ENCODE measurements at regions not wholly inside any gene's neighbourhood (a gene's known extent, or its start where the extent isn't known, plus 50 kb on each side); places are given as distances from the start of the nearest gene placed in this dataset.
A peak's percentile ranks its signal among the peaks of the same experiment; 100 is the strongest.

DNA sequence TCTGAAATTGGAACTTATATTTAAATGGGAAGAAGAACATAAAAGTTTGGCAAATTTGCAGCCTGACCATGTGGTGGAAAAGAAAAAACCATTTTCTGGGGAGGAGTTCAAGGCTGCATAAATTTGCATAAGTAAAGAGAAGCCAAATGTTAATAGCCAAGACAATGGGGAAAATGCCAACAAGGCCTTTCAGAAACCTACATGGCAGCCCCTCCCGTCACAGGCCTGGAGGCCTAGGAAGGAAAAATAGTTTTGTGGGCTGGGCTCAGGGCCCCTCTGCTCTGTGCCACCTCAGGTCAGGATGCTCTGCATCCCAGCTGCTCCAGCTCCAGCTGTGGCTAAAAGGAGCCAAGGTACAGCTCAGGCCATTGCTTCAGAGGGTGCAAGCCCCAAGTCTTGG lies 67.6 kb upstream of the CCDC60 start:
- TF ChIP-seq CTCF (IDR thresholded peaks at IDR 0.05; ENCODE audit: unreplicated experiment): no peak
- H3K4me3 Mint-ChIP-seq (ENCODE audit: unreplicated experiment): peak overlapping the region; percentile 13
- H3K27me3 Mint-ChIP-seq (ENCODE audit: unreplicated experiment): peaks cover 2% of the 10 kb centered on the region
- no peak overlapping the region for H3K27ac Mint-ChIP-seq (ENCODE audit: unreplicated experiment)
- peaks cover 16% of the 10 kb centered on the region for H3K36me3 Mint-ChIP-seq (ENCODE audit: low read depth, unreplicated experiment)
- H3K4me1 Mint-ChIP-seq (ENCODE audit: unreplicated experiment): peaks cover 8% of the 10 kb centered on the region
- no peak for DNase-seq (ENCODE audit: low spot score)
- peaks cover 22% of the 10 kb centered on the region for H3K9me3 Mint-ChIP-seq (ENCODE audit: unreplicated experiment)

- no peak overlapping the region for H3K4me3 Mint-ChIP-seq (ENCODE audit: unreplicated experiment)
- no peak for DNase-seq (ENCODE audit: low spot score)
- H3K27me3 Mint-ChIP-seq (ENCODE audit: unreplicated experiment): peaks cover 3% of the 10 kb centered on the region
- H3K36me3 Mint-ChIP-seq (ENCODE audit: low read depth, unreplicated experiment): no peaks in the 10 kb centered on the region
- no peak for TF ChIP-seq CTCF (IDR thresholded peaks at IDR 0.05; ENCODE audit: unreplicated experiment)
- H3K4me1 Mint-ChIP-seq (ENCODE audit: unreplicated experiment): peaks cover 12% of the 10 kb centered on the region
- H3K27ac Mint-ChIP-seq (ENCODE audit: unreplicated experiment): no peak overlapping the region
- H3K9me3 Mint-ChIP-seq (ENCODE audit: unreplicated experiment): peaks cover 7% of the 10 kb centered on the region
These were observed 59.9 kb upstream of the CCDC60 start for GRCh38 chr12:119274636-119275065.

GRCh38 chr12:119283310-119283709 lies 51.2 kb upstream of the CCDC60 start:
- TF ChIP-seq CTCF (IDR thresholded peaks at IDR 0.05; ENCODE audit: unreplicated experiment): no peak
- H3K4me3 Mint-ChIP-seq (ENCODE audit: unreplicated experiment): no peak overlapping the region
- no peak overlapping the region for H3K27ac Mint-ChIP-seq (ENCODE audit: unreplicated experiment)
- no peaks in the 10 kb centered on the region for H3K36me3 Mint-ChIP-seq (ENCODE audit: low read depth, unreplicated experiment)
- H3K9me3 Mint-ChIP-seq (ENCODE audit: unreplicated experiment): no peaks in the 10 kb centered on the region
- DNase-seq (ENCODE audit: low spot score): no peak
- peaks cover 16% of the 10 kb centered on the region for H3K4me1 Mint-ChIP-seq (ENCODE audit: unreplicated experiment)
- no peaks in the 10 kb centered on the region for H3K27me3 Mint-ChIP-seq (ENCODE audit: unreplicated experiment)
